Pancreas (tissue), 10 donors: ENCODE measurements at regions not wholly inside any gene's neighbourhood (a gene's known extent, or its start where the extent isn't known, plus 50 kb on each side); places are given as distances from the start of the nearest gene placed in this dataset.

Source experiments
- ATAC-seq, 4 donors: fragments of 200-7000 bp; cut with Tn5 transposase; one replicate each; pipeline versions ENCODE4 v1.8.0 to v1.9.1; 2020; ENCODE audit warnings: mild to moderate bottlenecking in 4 of 4, moderate library complexity in 4 of 4
- DNase-seq, 6 donors: peaks; one replicate each; pipeline ENCODE4 v3.0.0-alpha.2; 2020
- FAIRE-seq: peaks from 2 replicates; lab custom pipeline; 2012; peaks lifted over from hg19 to GRCh38; lab: Jason Lieb, UNC
- H3K27ac ChIP-seq, 4 donors: fragments of 200-600 bp; sonication (generic); 1 replicate in 3 of 4; 2 replicates in 1 of 4; pipeline versions ENCODE4 v1.5.0 to v1.8.0; 2020
- H3K27me3 ChIP-seq, 4 donors: fragments of 200-600 bp; one replicate each; pipeline ENCODE4 v1.8.0; 2021
- H3K36me3 ChIP-seq, 3 donors: fragments of 200-600 bp; sonication (generic) in 1 of 3; one replicate each; pipeline versions ENCODE4 v1.5.0 to v1.8.0; 2020 to 2021
- H3K4me1 ChIP-seq, 3 donors: fragments of 200-600 bp; one replicate each; pipeline ENCODE4 v1.8.0; 2021
- H3K4me3 ChIP-seq, 4 donors: fragments of 200-600 bp; sonication (generic) in 2 of 4; one replicate each; pipeline versions ENCODE4 v1.5.0 to v1.8.0; 2020 to 2021
- H3K9me3 ChIP-seq, 4 donors: fragments of 200-600 bp; one replicate each; pipeline ENCODE4 v1.8.0; 2021
- WGBS, 2 donors: extraction: QIAGEN DNeasy Blood & Tissue Kit; methylation state at CpG; one replicate each; pipeline ENCODE4 v1.1.7; 2013; 5-methylcytosine and 5-hydroxymethylcytosine counted together
- intact Hi-C, 3 donors: fragments of 100-400 bp; cut with DNase I; formaldehyde crosslinking; loops; one replicate each; pipeline versions ENCODE4 v1.11.1 to v1.14.2; 2022
- TF ChIP-seq, protein P1 (sequence below), 4 donors: fragments of 200-600 bp; sonication (generic) in 3 of 4; IDR thresholded peaks; one replicate each; pipeline versions ENCODE4 v1.5.0 to v1.8.0; 2021; ENCODE audit warnings: antibody characterized with exemption in 4 of 4
- donor health status: healthy with polysubstance abuse.
- donor health status: DM: no; HTN: no; CAD: no; lungs with moderate emphysema.
- donor health status: DM: no; HTN: no; CAD: no.
- donor health status: control.
- donor health status: control.
- donor health status: Bipolar disorder and iron deficiency.
- donor health status: DM: yes; HTN: yes; CAD: no.
- donor health status: DM: no; HTN: no; CAD: no.
- donor health status: DM: no; HTN: no; CAD: no.
- donor health status: DM: yes; HTN: yes; CAD: no.

DNA sequence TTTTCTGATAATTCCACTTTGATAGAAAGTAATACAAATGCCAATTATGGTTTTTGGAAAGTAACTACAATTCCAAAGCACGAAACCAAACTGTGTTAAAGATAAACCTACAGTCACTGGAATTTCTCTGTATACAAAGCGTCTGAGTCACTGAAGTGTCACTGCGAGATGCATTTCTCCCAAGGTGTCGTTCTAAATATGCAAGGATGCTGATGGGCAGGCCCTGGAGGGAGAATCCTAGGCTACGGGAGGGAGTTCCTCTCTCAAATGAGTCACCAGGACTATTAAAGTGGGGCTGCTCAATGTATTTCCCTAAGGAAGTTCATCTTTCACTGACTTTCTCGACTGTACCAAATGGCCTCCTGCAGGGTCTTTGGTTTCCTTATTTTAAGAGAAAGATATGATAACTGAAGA lies 163.8 kb upstream of the STK17B start:
- intact Hi-C loops: no loop called here
- WGBS, 2 donors: 45 to 46% methylated on average over 6 of the region's 6 CpGs
- no peaks in the 10 kb centered on the region for H3K4me1 ChIP-seq
- FAIRE-seq (no peak), DNase-seq (no peak), ATAC-seq (no peak)
- no peaks in the 10 kb centered on the region for H3K9me3 ChIP-seq
- TF ChIP-seq, protein P1, sequence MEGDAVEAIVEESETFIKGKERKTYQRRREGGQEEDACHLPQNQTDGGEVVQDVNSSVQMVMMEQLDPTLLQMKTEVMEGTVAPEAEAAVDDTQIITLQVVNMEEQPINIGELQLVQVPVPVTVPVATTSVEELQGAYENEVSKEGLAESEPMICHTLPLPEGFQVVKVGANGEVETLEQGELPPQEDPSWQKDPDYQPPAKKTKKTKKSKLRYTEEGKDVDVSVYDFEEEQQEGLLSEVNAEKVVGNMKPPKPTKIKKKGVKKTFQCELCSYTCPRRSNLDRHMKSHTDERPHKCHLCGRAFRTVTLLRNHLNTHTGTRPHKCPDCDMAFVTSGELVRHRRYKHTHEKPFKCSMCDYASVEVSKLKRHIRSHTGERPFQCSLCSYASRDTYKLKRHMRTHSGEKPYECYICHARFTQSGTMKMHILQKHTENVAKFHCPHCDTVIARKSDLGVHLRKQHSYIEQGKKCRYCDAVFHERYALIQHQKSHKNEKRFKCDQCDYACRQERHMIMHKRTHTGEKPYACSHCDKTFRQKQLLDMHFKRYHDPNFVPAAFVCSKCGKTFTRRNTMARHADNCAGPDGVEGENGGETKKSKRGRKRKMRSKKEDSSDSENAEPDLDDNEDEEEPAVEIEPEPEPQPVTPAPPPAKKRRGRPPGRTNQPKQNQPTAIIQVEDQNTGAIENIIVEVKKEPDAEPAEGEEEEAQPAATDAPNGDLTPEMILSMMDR (IDR thresholded peaks at IDR 0.05): no peak
- H3K36me3 ChIP-seq: no peaks in the 10 kb centered on the region
- no peak overlapping the region for H3K27ac ChIP-seq
- H3K27me3 ChIP-seq: no peaks in the 10 kb centered on the region
- H3K4me3 ChIP-seq: no peak overlapping the region

DNA sequence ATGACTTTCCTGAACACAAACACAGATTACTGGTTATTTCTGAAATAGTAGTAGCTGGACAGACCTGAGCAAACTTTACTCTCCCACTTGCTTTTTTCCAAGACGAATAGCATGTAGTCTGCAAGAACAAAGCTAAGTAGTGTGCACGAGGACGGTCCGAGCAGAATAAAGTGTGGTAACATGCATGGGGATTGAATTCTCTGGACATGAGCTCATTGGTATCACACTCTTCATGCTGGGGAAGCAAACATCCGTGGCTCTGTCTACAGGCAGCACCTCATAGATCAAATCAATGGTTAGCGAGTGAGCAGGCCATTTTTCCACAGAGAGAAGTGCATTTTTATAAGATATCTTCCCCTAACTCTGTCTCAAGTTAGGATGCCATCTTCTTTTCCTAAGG lies 164.8 kb upstream of the STK17B start:
- no peak overlapping the region for H3K4me3 ChIP-seq
- DNase-seq (no peak), ATAC-seq (no peak), FAIRE-seq (no peak)
- H3K27ac ChIP-seq: no peak overlapping the region
- H3K27me3 ChIP-seq: no peaks in the 10 kb centered on the region
- TF ChIP-seq, protein P1 (IDR thresholded peaks at IDR 0.05): no peak
- no peaks in the 10 kb centered on the region for H3K9me3 ChIP-seq
- 52 to 57% methylated on average over 6 of the region's 6 CpGs for WGBS, 2 donors
- no peaks in the 10 kb centered on the region for H3K36me3 ChIP-seq
- intact Hi-C loops: no loop called here
- no peaks in the 10 kb centered on the region for H3K4me1 ChIP-seq

DNA sequence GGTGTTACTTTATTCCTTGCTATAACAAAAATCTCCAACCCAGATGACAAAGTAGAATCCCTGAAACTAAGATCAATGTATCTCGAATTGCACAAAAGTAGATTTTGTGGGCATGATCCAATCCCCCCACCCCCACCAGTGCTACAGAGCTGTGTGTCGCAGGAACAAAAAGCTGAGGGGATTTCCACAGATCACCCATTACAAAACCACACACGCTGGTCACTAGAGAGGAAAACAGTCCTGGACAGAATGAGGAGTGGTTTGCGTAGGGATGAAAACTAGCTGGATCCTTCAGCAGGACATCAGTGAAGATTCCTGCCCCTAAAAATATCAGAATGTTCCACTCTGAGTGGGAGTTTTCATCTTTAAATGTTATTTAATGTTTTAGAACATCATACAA lies 165.3 kb upstream of the STK17B start:
- FAIRE-seq (no peak), ATAC-seq (no peak), DNase-seq (no peak)
- TF ChIP-seq, protein P1 (IDR thresholded peaks at IDR 0.05): no peak
- no peak overlapping the region for H3K4me3 ChIP-seq
- no peaks in the 10 kb centered on the region for H3K4me1 ChIP-seq
- H3K27me3 ChIP-seq: no peaks in the 10 kb centered on the region
- intact Hi-C loops: no loop called here
- 46 to 62% methylated on average over 4 of the region's 4 CpGs for WGBS, 2 donors
- H3K27ac ChIP-seq: no peak overlapping the region
- H3K9me3 ChIP-seq: no peaks in the 10 kb centered on the region
- H3K36me3 ChIP-seq: no peaks in the 10 kb centered on the region

DNA sequence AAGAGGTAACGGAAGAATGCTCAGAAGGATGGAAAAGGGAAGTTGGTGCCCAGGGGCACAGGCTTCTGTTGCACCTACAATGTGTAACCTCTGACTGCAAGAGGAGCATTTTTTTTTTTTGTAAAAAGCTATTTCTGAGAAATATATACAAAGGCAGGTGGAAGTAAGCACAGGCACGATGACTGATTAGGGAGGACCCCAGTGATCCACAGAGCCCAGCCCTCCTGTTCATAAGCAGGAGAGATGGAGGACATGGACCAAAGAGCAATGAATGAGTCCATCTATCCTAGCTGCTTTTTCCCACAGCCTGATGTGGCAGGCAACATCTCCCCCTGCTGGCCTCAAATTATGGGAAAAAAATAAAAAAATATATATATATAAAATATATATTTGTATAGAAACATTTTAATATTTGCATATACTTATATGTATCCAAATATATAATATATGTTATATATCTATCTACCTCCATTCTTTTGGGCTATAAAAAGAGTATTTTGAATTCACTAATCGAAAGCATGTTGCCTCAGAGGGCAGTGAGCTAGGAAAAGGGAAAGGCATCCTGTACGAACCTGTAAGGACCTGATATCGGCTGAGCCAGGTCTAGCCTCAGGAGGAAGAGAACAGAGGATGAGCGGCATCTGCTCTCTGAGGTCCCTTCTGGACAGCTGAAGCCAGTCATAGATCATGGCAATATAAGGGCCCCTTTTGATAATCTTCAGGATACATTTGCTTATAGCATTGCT lies 166.0 kb upstream of the STK17B start:
- no peak overlapping the region for H3K4me3 ChIP-seq
- no peaks in the 10 kb centered on the region for H3K36me3 ChIP-seq
- DNase-seq (no peak), FAIRE-seq (no peak), ATAC-seq (peak in 1 of 4 donors; percentile 42)
- WGBS, 2 donors: 41 to 45% methylated on average over 6 of the region's 6 CpGs
- no peaks in the 10 kb centered on the region for H3K4me1 ChIP-seq
- intact Hi-C loops: no loop called here
- H3K9me3 ChIP-seq: no peaks in the 10 kb centered on the region
- no peaks in the 10 kb centered on the region for H3K27me3 ChIP-seq
- no peak overlapping the region for H3K27ac ChIP-seq
- TF ChIP-seq, protein P1 (IDR thresholded peaks at IDR 0.05): peak in 2 of 4 donors; percentile 16 to 21

DNA sequence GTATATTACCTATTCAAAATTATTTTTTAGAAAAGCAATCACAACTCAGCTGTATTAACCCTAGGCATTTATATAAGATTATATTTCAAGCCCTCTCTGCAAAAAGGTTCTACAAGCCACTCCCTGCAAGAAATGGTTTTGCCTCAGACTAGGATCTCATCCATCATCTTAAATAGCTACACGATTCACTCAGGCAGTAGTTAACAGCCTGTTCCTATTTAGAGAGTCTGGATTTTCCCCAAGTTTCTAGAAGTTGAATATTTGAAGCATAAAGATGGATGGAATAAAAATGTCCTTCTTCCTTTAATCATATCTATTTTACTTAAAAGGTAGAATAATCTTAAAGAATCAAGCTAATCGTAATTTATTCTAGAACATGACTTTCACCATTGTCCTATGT lies 167.1 kb upstream of the STK17B start:
- Histone ChIP-seq H3K4me3 (no peak overlapping the region), H3K36me3 (no peaks in the 10 kb centered on the region), H3K9me3 (no peaks in the 10 kb centered on the region), H3K27ac (no peak overlapping the region), H3K27me3 (no peaks in the 10 kb centered on the region), H3K4me1 (no peaks in the 10 kb centered on the region)
- DNase-seq: no peak
- intact Hi-C loops: no loop called here
- 47 to 52% methylated on average over 2 of the region's 2 CpGs for WGBS, 2 donors
- no peak for FAIRE-seq
- TF ChIP-seq, protein P1 (IDR thresholded peaks at IDR 0.05): no peak
- no peak for ATAC-seq
